WTC11 (cell line): ENCODE measurements at regions not wholly inside any gene's neighbourhood (a gene's known extent, or its start where the extent isn't known, plus 50 kb on each side); places are given as distances from the start of the nearest gene placed in this dataset.

Experiments used
- ATF3 ChIP-seq: sonication (generic); formaldehyde crosslinking; conservative IDR thresholded peaks from 2 replicates; pipeline ENCODE4 v1.8.1; 2022; ENCODE audit warnings: mild to moderate bottlenecking, missing genetic modification reagents
- CTCF ChIP-seq: fragments of 200-600 bp; IDR thresholded peaks from 2 replicates; pipeline ENCODE4 v1.8.0; 2022; ENCODE audit warnings: antibody characterized with exemption
- E2F4 ChIP-seq: sonication (generic); formaldehyde crosslinking; IDR thresholded peaks from 2 replicates; pipeline ENCODE4 v1.8.1; 2022; ENCODE audit warnings: low read depth, mild to moderate bottlenecking, moderate library complexity, missing genetic modification reagents, borderline replicate concordance
- SP1 ChIP-seq: sonication (generic); formaldehyde crosslinking; conservative IDR thresholded peaks from 2 replicates; pipeline ENCODE4 v1.8.1; 2022; ENCODE audit warnings: missing genetic modification reagents
- TCF7 ChIP-seq: sonication (generic); formaldehyde crosslinking; IDR thresholded peaks from 2 replicates; pipeline ENCODE4 v1.8.0; 2022; ENCODE audit warnings: mild to moderate bottlenecking, low read depth, missing genetic modification reagents, moderate library complexity
- TEAD1 ChIP-seq: sonication (generic); formaldehyde crosslinking; IDR thresholded peaks from 2 replicates; pipeline ENCODE4 v1.8.0; 2022; ENCODE audit warnings: mild to moderate bottlenecking, missing genetic modification reagents
- USF2 ChIP-seq: sonication (generic); formaldehyde crosslinking; IDR thresholded peaks from 2 replicates; pipeline ENCODE4 v1.8.1; 2023; ENCODE audit warnings: mild to moderate bottlenecking, missing genetic modification reagents, moderate library complexity
- ZMAT4 ChIP-seq: fragments of 250-450 bp; sonication (Bioruptor Pico); IDR thresholded peaks from 2 replicates; pipeline ENCODE4 v1.9.0; 2021; ENCODE audit warnings: mild to moderate bottlenecking
- ZNF263 ChIP-seq: sonication (generic); formaldehyde crosslinking; IDR thresholded peaks from 2 replicates; pipeline ENCODE4 v1.8.1; 2022; ENCODE audit warnings: low read depth, mild to moderate bottlenecking, moderate library complexity, missing genetic modification reagents

GRCh38 chr1:219755234-219755633 lies 142.3 kb upstream of the ZC3H11B start:
- TF ChIP-seq CTCF (no peak), TEAD1 (CRISPR knock-in tag) (no peak), E2F4 (CRISPR knock-in tag) (no peak), TCF7 (no peak), ZMAT4 (CRISPR knock-in tag) (no peak), ZNF263 (CRISPR knock-in tag) (no peak), ATF3 (CRISPR knock-in tag) (no peak), SP1 (CRISPR knock-in tag) (no peak), USF2 (no peak)
